HepG2 (cell line): ENCODE measurements at regions not wholly inside any gene's neighbourhood (a gene's known extent, or its start where the extent isn't known, plus 50 kb on each side); places are given as distances from the start of the nearest gene placed in this dataset.

Source experiments
- ARNT ChIP-seq: fragments of 450-650 bp; IDR thresholded peaks from 2 replicates; pipeline ENCODE4 v1.6.1; 2017
- DMAP1 ChIP-seq: IDR thresholded peaks from 2 replicates; pipeline ENCODE4 v1.6.1; 2016
- KDM5A ChIP-seq: fragments of 200-600 bp; sonication (generic); IDR thresholded peaks from 2 replicates; pipeline ENCODE4 v1.7.0; 2018; ENCODE audit warnings: antibody characterized with exemption, mild to moderate bottlenecking, low read length, borderline replicate concordance
- TCF7L2 ChIP-seq: IDR thresholded peaks from 2 replicates; pipeline ENCODE4 v1.6.1; 2011; ENCODE audit warnings: mild to moderate bottlenecking, low read depth, low read length, moderate library complexity
- TFDP2 ChIP-seq: sonication (generic); formaldehyde crosslinking; IDR thresholded peaks from 2 replicates; pipeline ENCODE4 v1.4.0; 2020; ENCODE audit warnings: missing genetic modification reagents
- ZBTB44 ChIP-seq: sonication (generic); formaldehyde crosslinking; IDR thresholded peaks from 2 replicates; pipeline ENCODE4 v1.4.0; 2020; ENCODE audit warnings: missing genetic modification reagents
- ZNF142 ChIP-seq: sonication (generic); formaldehyde crosslinking; IDR thresholded peaks from 2 replicates; pipeline ENCODE4 v1.4.0; 2020; ENCODE audit warnings: missing genetic modification reagents

- no peak for TF ChIP-seq ZNF142 (CRISPR knock-in tag)
- TF ChIP-seq TCF7L2, result no peak
- TF ChIP-seq ZBTB44 (CRISPR knock-in tag), result no peak
- TF ChIP-seq DMAP1 (CRISPR knock-in tag), result no peak
- TF ChIP-seq TFDP2, result no peak
- no peak for TF ChIP-seq ARNT
- no peak for TF ChIP-seq KDM5A
Observed at GRCh38 chr6:141364232-141364631, 768.5 kb upstream of the GJE1 start (continued).
